SK-N-SH treated with all-trans-retinoic acid at 6 μM for 48 hours (cell line): ENCODE measurements at regions not wholly inside any gene's neighbourhood (a gene's known extent, or its start where the extent isn't known, plus 50 kb on each side); places are given as distances from the start of the nearest gene placed in this dataset.

Experiments used
- ARNTL ChIP-seq: fragments of 450-650 bp; formaldehyde crosslinking; IDR thresholded peaks from 2 replicates; pipeline ENCODE4 v1.5.0; 2020; ENCODE audit warnings: low read depth, mild to moderate bottlenecking, moderate library complexity, borderline replicate concordance
- BACH2 ChIP-seq: fragments of 250-450 bp; sonication (Bioruptor Pico); IDR thresholded peaks from 2 replicates; pipeline ENCODE4 v1.9.0; 2021; ENCODE audit warnings: mild to moderate bottlenecking, borderline replicate concordance
- CREB5 ChIP-seq: fragments of 250-450 bp; sonication (Bioruptor Pico); IDR thresholded peaks from 2 replicates; pipeline ENCODE4 v1.5.1; 2020; ENCODE audit warnings: low read depth, mild to moderate bottlenecking, moderate library complexity
- ISL1 ChIP-seq: fragments of 250-450 bp; sonication (Bioruptor Pico); IDR thresholded peaks from 2 replicates; pipeline ENCODE4 v2.1.2; 2022; ENCODE audit warnings: mild to moderate bottlenecking, moderate library complexity
- OSR1 ChIP-seq: fragments of 250-450 bp; sonication (Bioruptor Pico); IDR thresholded peaks from 2 replicates; pipeline ENCODE4 v1.8.0; 2022; ENCODE audit warnings: moderate library complexity, mild to moderate bottlenecking, inconsistent platforms
- PPARA ChIP-seq: fragments of 250-450 bp; sonication (Bioruptor Pico); IDR thresholded peaks from 2 replicates; pipeline ENCODE4 v1.5.0; 2020; ENCODE audit warnings: mild to moderate bottlenecking, borderline replicate concordance
- RARB ChIP-seq: fragments of 250-450 bp; sonication (Bioruptor Pico); IDR thresholded peaks from 2 replicates; pipeline ENCODE4 v1.8.0; 2021; ENCODE audit warnings: mild to moderate bottlenecking, moderate library complexity
- TOX ChIP-seq: fragments of 250-450 bp; sonication (Bioruptor Pico); IDR thresholded peaks from 2 replicates; pipeline ENCODE4 v1.8.0; 2021; ENCODE audit warnings: mild to moderate bottlenecking, moderate library complexity, borderline replicate concordance
- TSHZ2 ChIP-seq: fragments of 250-450 bp; sonication (Bioruptor Pico); IDR thresholded peaks from 2 replicates; pipeline ENCODE4 v1.5.0; 2020; ENCODE audit warnings: mild to moderate bottlenecking, moderate library complexity
- ZC3H10 ChIP-seq: fragments of 250-450 bp; sonication (Bioruptor Pico); IDR thresholded peaks from 2 replicates; pipeline ENCODE4 v1.5.1; 2021; ENCODE audit warnings: mild to moderate bottlenecking, moderate library complexity
- ZFP3 ChIP-seq: fragments of 250-450 bp; sonication (Bioruptor Pico); IDR thresholded peaks from 2 replicates; pipeline ENCODE4 v1.5.0; 2020; ENCODE audit warnings: mild to moderate bottlenecking, moderate library complexity
- ZFP30 ChIP-seq: fragments of 450-650 bp; formaldehyde crosslinking; IDR thresholded peaks from 2 replicates; pipeline ENCODE4 v1.5.0; 2022; ENCODE audit warnings: mild to moderate bottlenecking, moderate library complexity

- no peak for TF ChIP-seq ZFP3 (CRISPR knock-in tag)
- TF ChIP-seq ARNTL (CRISPR knock-in tag), result no peak
- no peak for TF ChIP-seq ZFP30 (CRISPR knock-in tag)
- no peak for TF ChIP-seq RARB
- TF ChIP-seq BACH2 (CRISPR knock-in tag), result no peak
- TF ChIP-seq OSR1 (CRISPR knock-in tag), result no peak
- TF ChIP-seq TOX, result no peak
- no peak for TF ChIP-seq CREB5 (CRISPR knock-in tag)
- no peak for TF ChIP-seq TSHZ2 (CRISPR knock-in tag)
- no peak for TF ChIP-seq ISL1 (CRISPR knock-in tag)
- TF ChIP-seq ZC3H10 (CRISPR knock-in tag), result no peak
- no peak for TF ChIP-seq PPARA
Measured at GRCh38 chr5:66249920-66250319, 105.8 kb downstream of the SREK1 start.
